CD14-positive monocyte (primary cell): ENCODE measurements at regions not wholly inside any gene's neighbourhood (a gene's known extent, or its start where the extent isn't known, plus 50 kb on each side); places are given as distances from the start of the nearest gene placed in this dataset.
"Not testable (repeated sequence)": the region's sequence is repeated elsewhere in the genome, so short reads cannot be mapped to it uniquely, and the experiment has no call there.

Experiments used
- DNase-seq, 3 donors: peaks; one replicate each; pipeline ENCODE4 v3.0.0-alpha.2; 2011 to 2022
- H2AFZ ChIP-seq: 2 replicates; pipeline ENCODE4 v1.6.0; 2012; ENCODE audit warnings: mild to moderate bottlenecking, low read depth, low read length, inconsistent platforms; ENCODE audit not compliant: insufficient read depth, poor library complexity, severe bottlenecking
- H3K27ac ChIP-seq, 2 donors: 1 replicate in 1 of 2; 2 replicates in 1 of 2; pipeline ENCODE4 v1.5.1; 2012 to 2013; ENCODE audit warnings: low read length in 2 of 2, control low read depth in 1 of 2, inconsistent platforms in 1 of 2, low read depth in 1 of 2, mild to moderate bottlenecking in 1 of 2
- H3K27me3 ChIP-seq, 2 donors: one replicate each; pipeline versions ENCODE4 v1.6.0 to v1.6.1; 2011 to 2013; ENCODE audit warnings: low read length in 2 of 2; ENCODE audit not compliant: control insufficient read depth in 2 of 2, insufficient read depth in 2 of 2
- H3K36me3 ChIP-seq, 2 donors: replicated peaks in 1 of 2; 1 replicate in 1 of 2; 2 replicates in 1 of 2; pipeline versions ENCODE4 v1.5.1 to v1.6.1; 2012 to 2013; ENCODE audit warnings: low read length in 2 of 2, control low read depth in 1 of 2, inconsistent platforms in 1 of 2, mild to moderate bottlenecking in 1 of 2; ENCODE audit not compliant: insufficient read depth in 2 of 2, control insufficient read depth in 1 of 2
- H3K4me1 ChIP-seq, 2 donors: 1 replicate in 1 of 2; 2 replicates in 1 of 2; pipeline versions ENCODE4 v1.5.1 to v1.6.1; 2012 to 2013; ENCODE audit warnings: low read length in 2 of 2, control low read depth in 1 of 2, inconsistent platforms in 1 of 2, mild to moderate bottlenecking in 1 of 2, moderate library complexity in 1 of 2; ENCODE audit not compliant: insufficient read depth in 2 of 2, control insufficient read depth in 1 of 2
- H3K4me2 ChIP-seq: replicated peaks from 2 replicates; pipeline ENCODE3; 2012; ENCODE audit warnings: low read length, moderate library complexity, mild to moderate bottlenecking; ENCODE audit not compliant: poor library complexity, severe bottlenecking; ENCODE audit errors: extremely low read depth
- H3K4me3 ChIP-seq, 3 experiments: fragments of 200-600 bp in 1 of 3; sonication (generic) in 1 of 3; replicated peaks in 1 of 3; 1 replicate in 2 of 3; 2 replicates in 1 of 3; pipeline ENCODE4 v1.5.1; 2011 to 2013; ENCODE audit warnings: low read length in 3 of 3, mild to moderate bottlenecking in 3 of 3, control low read depth in 2 of 3, low read depth in 2 of 3, inconsistent platforms in 1 of 3, moderate library complexity in 1 of 3
- H3K79me2 ChIP-seq: 2 replicates; pipeline ENCODE4 v1.6.0; 2012; ENCODE audit warnings: mild to moderate bottlenecking, control low read depth, inconsistent platforms, low read length, moderate library complexity; ENCODE audit not compliant: insufficient read depth
- H3K9ac ChIP-seq: 2 replicates; pipeline ENCODE4 v1.6.0; 2017; ENCODE audit warnings: low read length, mild to moderate bottlenecking; ENCODE audit not compliant: insufficient read depth, poor library complexity, severe bottlenecking
- H3K9me3 ChIP-seq, 2 donors: replicated peaks in 1 of 2; 1 replicate in 1 of 2; 2 replicates in 1 of 2; pipeline versions ENCODE4 v1.5.1 to v1.6.1; 2012 to 2013; ENCODE audit warnings: low read length in 2 of 2, control low read depth in 1 of 2; ENCODE audit not compliant: control insufficient read depth in 1 of 2, insufficient read depth in 1 of 2
- H4K20me1 ChIP-seq: 2 replicates; pipeline ENCODE4 v1.6.0; 2012; ENCODE audit warnings: mild to moderate bottlenecking, low read length, control low read depth, moderate library complexity; ENCODE audit not compliant: insufficient read depth
- H3K27ac Mint-ChIP-seq, 7 donors: one replicate each; pipeline ENCODE4 v1.8.0; 2020; ENCODE audit warnings: mild to moderate bottlenecking in 7 of 7, mixed read lengths in 7 of 7, moderate library complexity in 6 of 7, inconsistent platforms in 2 of 7
- H3K27me3 Mint-ChIP-seq, 3 donors: one replicate each; pipeline ENCODE4 v1.8.0; 2021 to 2022; ENCODE audit warnings: low read depth in 3 of 3, mild to moderate bottlenecking in 3 of 3, mixed read lengths in 3 of 3, moderate library complexity in 3 of 3, inconsistent platforms in 1 of 3
- H3K36me3 Mint-ChIP-seq, 2 donors: one replicate each; pipeline ENCODE4 v1.8.0; 2020; ENCODE audit warnings: mixed read lengths in 2 of 2, inconsistent platforms in 1 of 2, mild to moderate bottlenecking in 1 of 2
- H3K4me1 Mint-ChIP-seq: one replicate; pipeline ENCODE4 v1.8.0; 2020; ENCODE audit warnings: mild to moderate bottlenecking, mixed read lengths
- H3K4me3 Mint-ChIP-seq, 2 donors: one replicate each; pipeline ENCODE4 v1.8.0; 2020; ENCODE audit warnings: mild to moderate bottlenecking in 2 of 2, mixed read lengths in 2 of 2, moderate library complexity in 1 of 2
- H3K9me3 Mint-ChIP-seq, 7 donors: one replicate each; pipeline ENCODE4 v1.8.0; 2020 to 2022; ENCODE audit warnings: mixed read lengths in 7 of 7, mild to moderate bottlenecking in 6 of 7, moderate library complexity in 6 of 7, inconsistent platforms in 2 of 7
- WGBS: methylation state at CpG from one replicate; pipeline ENCODE4 v1.1.5; 2013; ENCODE audit warnings: missing lambda C conversion rate; ENCODE audit not compliant: insufficient coverage; 5-methylcytosine and 5-hydroxymethylcytosine counted together
- intact Hi-C, 2 donors: fragments of 100-400 bp; cut with micrococcal nuclease; formaldehyde crosslinking; loops; one replicate each; pipeline versions ENCODE4 v1.15.0 to v1.15.1; 2023
- TF ChIP-seq, protein P1 (sequence below): fragments of 200-600 bp; IDR thresholded peaks from one replicate; pipeline ENCODE4 v1.8.0; 2022; ENCODE audit warnings: antibody characterized with exemption, mild to moderate bottlenecking

DNA sequence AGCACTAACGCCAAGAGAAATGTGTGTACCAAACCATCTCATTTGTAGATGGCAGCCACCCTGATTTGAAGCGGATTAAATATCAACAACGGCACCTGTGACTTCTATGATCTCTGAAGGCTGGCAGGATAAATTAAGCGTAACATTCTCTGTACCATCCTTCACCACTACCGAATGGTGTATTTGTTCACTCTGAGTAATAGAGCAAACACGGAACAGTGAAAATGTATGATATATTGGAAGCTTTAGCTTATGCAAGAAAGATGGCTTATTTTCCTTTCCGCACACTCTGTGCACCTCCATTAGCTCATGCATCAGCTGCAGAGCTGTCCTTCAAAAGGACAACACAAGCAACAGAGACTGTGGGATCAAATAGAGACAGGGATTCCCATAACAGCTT, 431.1 kb downstream of the PRELID2 start:
- Mint-ChIP-seq H3K4me3 (no peak overlapping the region), H3K9me3 (peaks cover 6 to 34% (median 12%) of the 10 kb centered on the region in 7 donors), H3K27me3 (no peaks in the 10 kb centered on the region), H3K27ac (no peak overlapping the region), H3K4me1 (no peaks in the 10 kb centered on the region), H3K36me3 (no peaks in the 10 kb centered on the region)
- Histone ChIP-seq H3K27me3 (no peaks in the 10 kb centered on the region), H3K4me1 (no peaks in the 10 kb centered on the region), H3K27ac (no peak overlapping the region), H3K79me2 (no peaks in the 10 kb centered on the region), H2AFZ (no peak overlapping the region), H3K4me3 (no peak overlapping the region), H3K9me3 (peaks cover 27 to 53% of the 10 kb centered on the region in 2 donors), H3K9ac (no peak overlapping the region), H3K4me2 (no peak overlapping the region), H4K20me1 (no peaks in the 10 kb centered on the region), H3K36me3 (no peaks in the 10 kb centered on the region)
- no peak for DNase-seq
- WGBS = 80% methylated on average over 1 of the region's 7 CpGs
- intact Hi-C loops = no loop called here
- TF ChIP-seq, protein P1, sequence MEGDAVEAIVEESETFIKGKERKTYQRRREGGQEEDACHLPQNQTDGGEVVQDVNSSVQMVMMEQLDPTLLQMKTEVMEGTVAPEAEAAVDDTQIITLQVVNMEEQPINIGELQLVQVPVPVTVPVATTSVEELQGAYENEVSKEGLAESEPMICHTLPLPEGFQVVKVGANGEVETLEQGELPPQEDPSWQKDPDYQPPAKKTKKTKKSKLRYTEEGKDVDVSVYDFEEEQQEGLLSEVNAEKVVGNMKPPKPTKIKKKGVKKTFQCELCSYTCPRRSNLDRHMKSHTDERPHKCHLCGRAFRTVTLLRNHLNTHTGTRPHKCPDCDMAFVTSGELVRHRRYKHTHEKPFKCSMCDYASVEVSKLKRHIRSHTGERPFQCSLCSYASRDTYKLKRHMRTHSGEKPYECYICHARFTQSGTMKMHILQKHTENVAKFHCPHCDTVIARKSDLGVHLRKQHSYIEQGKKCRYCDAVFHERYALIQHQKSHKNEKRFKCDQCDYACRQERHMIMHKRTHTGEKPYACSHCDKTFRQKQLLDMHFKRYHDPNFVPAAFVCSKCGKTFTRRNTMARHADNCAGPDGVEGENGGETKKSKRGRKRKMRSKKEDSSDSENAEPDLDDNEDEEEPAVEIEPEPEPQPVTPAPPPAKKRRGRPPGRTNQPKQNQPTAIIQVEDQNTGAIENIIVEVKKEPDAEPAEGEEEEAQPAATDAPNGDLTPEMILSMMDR = no peak

DNA sequence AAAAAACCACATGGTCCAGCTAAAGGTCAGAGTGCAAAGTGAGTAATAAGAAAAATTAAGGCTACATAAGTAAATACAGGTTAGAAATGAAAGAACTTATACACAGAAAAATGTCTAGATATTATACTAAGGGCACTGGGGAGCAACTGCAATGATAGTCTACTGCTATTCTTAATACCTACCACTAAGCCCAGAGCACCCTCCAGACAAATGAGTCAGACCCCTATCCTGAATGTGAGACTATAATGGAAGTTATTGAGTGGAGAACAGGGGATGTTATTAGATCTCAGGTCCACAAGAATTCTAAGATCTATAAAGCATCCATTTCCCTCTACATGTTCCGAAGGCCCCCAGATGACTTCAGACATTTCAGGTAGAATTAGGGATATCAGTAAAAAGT, 438.3 kb downstream of the PRELID2 start:
- no CpG with 5 or more reads among the region's 1 CpG for WGBS
- H3K36me3 Mint-ChIP-seq = no peaks in the 10 kb centered on the region
- intact Hi-C loops = no loop called here

DNA sequence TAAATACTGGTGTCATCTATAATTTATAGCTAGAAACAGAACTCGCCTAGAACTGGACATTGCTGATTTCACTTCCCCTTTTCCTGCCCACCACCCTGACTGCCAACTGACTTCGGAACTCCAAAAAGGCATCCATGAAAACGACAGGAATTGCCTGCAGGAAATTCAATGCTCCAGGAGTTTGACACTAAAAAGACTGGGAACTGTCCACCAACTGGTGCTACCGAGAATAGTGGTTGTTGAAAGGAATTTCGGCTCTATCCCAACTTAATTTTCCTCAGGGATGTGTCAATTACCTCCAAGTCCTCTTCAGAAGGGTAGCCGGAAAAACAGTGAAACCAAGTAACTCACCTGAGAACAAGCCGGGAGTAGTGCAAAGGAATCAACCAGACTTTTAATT, 440.0 kb downstream of the PRELID2 start:
- H3K79me2 ChIP-seq, H3K4me2 ChIP-seq, DNase-seq, H3K27me3 Mint-ChIP-seq, H3K27ac ChIP-seq, H3K9ac ChIP-seq, intact Hi-C loops, H3K4me3 ChIP-seq, H2AFZ ChIP-seq, H3K27me3 ChIP-seq, H3K36me3 ChIP-seq, H3K27ac Mint-ChIP-seq, H3K4me1 Mint-ChIP-seq, H3K4me3 Mint-ChIP-seq, H3K36me3 Mint-ChIP-seq, H3K4me1 ChIP-seq, H4K20me1 ChIP-seq: not testable (repeated sequence)
- peaks cover 7 to 23% (median 11%) of the 10 kb centered on the region in 7 donors for H3K9me3 Mint-ChIP-seq
- peaks cover 21 to 36% of the 10 kb centered on the region in 2 donors for H3K9me3 ChIP-seq
- WGBS = 90% methylated on average over 2 of the region's 7 CpGs

More for the DNA sequence above, 438.3 kb downstream of the PRELID2 start:
- H3K27me3 ChIP-seq = no peaks in the 10 kb centered on the region
- H3K9me3 ChIP-seq = peaks cover 13 to 34% of the 10 kb centered on the region in 2 donors
- H3K9ac ChIP-seq = no peak overlapping the region
- no peaks in the 10 kb centered on the region for H3K4me1 Mint-ChIP-seq
- no peak overlapping the region for H2AFZ ChIP-seq
- H3K79me2 ChIP-seq = no peaks in the 10 kb centered on the region
- no peak overlapping the region for H3K27ac Mint-ChIP-seq
- no peaks in the 10 kb centered on the region for H3K27me3 Mint-ChIP-seq
- TF ChIP-seq, protein P1 = no peak
- no peaks in the 10 kb centered on the region for H3K36me3 ChIP-seq
- H3K4me3 ChIP-seq = no peak overlapping the region
- no peak overlapping the region for H3K27ac ChIP-seq
- H3K4me2 ChIP-seq = no peak overlapping the region
- H3K4me1 ChIP-seq = no peaks in the 10 kb centered on the region
- no peaks in the 10 kb centered on the region for H4K20me1 ChIP-seq
- peaks cover 4 to 22% (median 11%) of the 10 kb centered on the region in 7 donors for H3K9me3 Mint-ChIP-seq
- H3K4me3 Mint-ChIP-seq = no peak overlapping the region
- no peak for DNase-seq
